GM18861 (cell line): ENCODE measurements at regions not wholly inside any gene's neighbourhood (a gene's known extent, or its start where the extent isn't known, plus 50 kb on each side); places are given as distances from the start of the nearest gene placed in this dataset.
"Not testable (repeated sequence)": the region's sequence is repeated elsewhere in the genome, so short reads cannot be mapped to it uniquely, and the experiment has no call there.

Source experiments
- ATAC-seq: cut with Tn5 transposase; IDR thresholded peaks from one replicate; pipeline ENCODE4 v1.9.1; 2021; ENCODE audit not compliant: unreplicated experiment

DNA sequence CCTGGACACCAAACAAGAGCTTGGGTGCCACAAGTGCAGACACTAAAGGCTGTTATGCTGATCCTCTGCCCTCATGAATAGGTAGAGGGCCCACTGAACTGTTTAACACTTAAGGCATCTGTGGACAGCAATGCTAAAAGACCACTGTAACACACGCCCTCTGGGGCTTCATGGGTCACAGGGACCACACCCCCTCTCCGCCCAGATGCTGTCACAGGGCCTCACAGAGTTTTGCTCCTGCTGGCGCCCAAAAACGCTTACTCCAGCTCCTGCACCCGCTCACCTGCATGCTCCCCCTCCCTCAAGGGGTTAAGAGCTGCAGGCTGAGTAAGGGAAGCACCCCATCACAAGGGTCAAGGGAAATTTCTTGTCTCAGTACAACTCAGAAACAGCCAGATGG is 141.8 kb upstream of the NUDT4 start:
- ATAC-seq = no peak

DNA sequence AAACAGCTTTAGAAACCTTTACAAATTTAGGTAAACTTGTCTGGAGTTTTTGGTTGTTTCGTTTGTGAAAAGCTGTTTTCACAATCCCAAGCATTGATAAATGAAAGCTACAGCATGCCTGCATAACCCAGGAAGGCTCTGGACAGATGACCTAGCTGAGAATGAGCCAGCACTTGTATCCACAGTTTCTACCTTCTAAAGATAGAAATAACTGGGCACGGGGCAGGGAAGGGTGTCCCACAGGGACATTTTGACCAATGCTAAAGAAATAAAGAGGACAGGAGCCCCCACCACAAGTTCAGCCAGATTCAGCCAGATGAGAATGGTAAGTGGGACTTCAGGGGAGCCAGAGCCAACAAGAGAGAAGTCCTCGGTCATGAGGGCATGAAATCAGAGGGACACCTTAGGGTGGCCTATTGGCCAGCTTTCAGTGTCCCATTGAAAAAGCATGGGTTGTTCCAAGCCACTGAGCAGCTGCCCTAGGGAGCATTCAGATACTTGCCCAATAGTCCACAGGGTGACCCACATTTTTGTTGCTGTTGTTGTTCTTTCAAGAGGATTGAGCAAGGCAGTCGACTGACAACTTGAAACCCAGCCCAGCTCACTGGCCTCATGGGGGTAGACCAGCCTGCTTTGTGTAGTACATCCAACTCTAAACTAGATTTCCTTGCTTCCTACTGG is 140.3 kb upstream of the NUDT4 start:
- ATAC-seq = no peak

DNA sequence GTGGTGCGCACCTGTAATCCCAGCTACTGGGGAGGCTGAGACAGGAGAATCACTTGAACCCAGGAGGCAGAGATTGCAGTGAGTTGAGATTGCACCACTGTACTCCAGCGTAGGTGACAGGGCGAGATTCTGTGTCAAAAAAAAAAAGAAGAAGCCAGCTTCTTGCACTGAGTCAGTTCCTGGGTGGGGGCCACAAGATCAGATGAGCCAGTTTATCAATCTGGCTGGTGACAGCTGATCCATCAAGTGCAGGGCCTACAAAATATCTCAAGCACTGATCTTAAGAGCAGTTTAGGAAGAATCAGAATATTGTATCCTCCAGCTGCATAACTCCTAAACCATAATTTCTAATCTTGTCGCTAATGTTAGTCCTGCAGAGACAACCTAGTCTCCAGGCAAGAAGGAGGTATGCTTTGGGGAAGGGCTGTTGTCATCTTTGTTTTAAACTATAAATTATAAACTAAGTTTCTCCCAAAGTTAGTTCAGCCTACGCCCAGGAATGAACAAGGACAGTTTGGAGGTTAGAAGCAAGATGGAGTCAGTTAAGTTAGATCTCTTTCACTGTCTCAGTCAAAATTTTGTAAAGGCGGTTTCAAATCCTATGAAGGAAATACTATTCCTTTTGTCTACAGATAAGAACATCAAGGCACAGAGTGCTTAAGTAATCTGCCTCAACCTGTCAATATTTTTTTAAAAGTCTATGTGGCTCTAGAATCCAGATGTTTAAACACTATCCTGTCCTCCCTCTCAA is 139.0 kb upstream of the NUDT4 start:
- not testable (repeated sequence) for ATAC-seq

DNA sequence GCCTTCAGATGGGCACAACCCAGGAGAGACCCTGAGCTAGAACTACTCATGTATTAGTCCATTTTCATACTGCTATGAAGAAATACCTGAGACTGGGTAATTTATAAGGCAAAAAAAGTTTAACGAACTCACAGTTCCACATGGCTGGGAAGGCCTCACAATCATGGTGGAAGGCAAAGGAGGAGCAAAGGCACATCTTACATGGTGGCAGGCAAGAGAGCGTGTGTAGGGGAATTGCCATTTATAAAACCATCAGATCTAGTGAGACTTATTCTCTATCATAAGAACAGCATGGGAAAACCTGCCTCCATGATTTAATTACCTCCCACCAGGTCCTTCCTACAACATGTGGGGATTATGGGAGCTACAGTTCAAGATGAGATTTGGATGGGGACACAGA is 137.9 kb upstream of the NUDT4 start:
- not testable (repeated sequence) for ATAC-seq

DNA sequence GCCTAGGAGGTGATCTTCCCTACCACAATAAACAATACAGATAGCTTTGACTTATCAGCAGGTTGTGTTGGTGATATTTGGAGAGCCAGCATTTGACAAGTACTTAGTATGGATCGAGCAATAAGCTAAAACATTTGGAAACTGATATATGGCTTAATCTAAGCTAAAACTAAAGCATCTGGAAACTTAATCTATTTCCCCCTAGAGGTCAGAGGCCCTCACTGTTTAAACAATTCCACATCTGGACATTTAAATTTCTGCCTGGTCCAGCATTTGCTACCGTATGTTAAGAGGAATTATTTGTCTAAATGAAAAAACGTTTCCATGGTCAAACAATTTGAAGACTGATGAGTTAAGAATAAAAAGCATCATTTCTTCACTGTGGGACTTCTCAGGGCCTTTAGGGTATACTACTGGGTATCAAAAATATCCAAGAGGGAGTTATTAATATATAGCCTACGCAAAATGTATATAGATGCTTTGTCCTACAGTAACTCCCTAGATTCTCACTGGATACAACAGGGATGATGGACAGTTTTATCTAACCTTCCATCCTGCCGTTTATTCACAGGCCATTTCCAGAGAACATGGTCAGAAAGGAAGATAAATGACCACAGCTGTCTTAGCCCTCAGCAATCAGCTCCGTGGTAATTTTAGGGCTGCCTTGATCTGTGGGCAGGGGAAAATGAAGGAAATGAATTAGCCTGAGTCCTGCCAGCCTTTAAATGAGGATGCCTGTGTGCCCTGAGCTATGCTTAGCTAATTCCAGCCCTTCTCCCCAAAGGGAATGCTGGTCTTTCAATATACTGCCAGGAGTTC is 135.4 kb upstream of the NUDT4 start:
- no peak for ATAC-seq

DNA sequence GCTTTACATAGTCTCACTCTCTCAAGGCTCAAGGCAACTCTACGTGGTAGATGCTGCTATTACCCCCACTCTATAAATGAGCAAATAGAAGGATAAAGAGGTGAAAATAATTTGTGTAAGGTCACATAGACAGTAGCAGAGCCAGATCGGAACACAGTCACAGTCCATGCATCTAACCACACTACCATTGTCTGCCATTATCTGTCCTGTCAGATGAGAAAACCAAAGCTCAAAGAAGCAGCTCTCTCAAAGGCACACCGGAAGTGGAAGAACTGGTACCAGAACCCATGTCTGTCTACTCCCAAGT is 134.4 kb upstream of the NUDT4 start:
- no peak for ATAC-seq

DNA sequence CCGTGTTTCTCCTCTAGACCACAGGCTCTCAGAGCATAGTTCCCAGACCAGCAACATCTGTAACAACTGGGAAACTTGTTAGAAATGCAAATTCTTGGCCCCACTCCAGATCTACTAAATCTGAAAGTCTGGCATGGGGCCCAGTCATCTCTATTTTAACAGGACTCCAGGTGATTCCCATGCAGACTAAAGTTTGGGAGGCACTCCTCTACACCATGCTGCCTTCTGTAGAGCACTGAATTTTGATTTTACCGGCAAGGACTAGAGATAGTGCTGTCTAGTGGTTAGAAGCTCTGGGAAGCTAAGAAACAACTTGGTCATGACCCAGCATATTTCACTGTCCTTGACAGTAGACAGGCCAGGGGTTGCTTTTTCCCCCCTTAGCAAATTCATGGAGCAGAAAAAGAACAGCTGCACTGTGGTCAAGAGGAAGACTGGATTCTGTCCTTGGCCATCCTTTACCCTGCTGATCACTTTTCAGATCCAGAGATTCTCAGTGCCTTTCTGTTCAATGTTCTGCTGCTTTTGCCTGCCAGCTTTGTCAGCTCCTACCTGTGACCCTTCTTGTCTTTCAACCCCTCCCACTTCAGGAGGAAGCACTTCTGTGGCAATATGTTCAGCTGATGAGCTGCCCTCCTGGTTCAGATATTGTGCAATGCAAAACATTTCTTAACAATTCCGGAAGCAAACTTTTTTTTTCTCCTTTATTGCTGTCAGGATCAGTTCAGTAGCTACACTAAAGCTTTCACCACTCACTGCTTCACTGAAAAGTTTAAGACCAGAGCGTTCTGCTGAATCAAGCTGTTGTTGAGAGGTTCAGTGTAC is 133.8 kb upstream of the NUDT4 start:
- ATAC-seq = no peak

DNA sequence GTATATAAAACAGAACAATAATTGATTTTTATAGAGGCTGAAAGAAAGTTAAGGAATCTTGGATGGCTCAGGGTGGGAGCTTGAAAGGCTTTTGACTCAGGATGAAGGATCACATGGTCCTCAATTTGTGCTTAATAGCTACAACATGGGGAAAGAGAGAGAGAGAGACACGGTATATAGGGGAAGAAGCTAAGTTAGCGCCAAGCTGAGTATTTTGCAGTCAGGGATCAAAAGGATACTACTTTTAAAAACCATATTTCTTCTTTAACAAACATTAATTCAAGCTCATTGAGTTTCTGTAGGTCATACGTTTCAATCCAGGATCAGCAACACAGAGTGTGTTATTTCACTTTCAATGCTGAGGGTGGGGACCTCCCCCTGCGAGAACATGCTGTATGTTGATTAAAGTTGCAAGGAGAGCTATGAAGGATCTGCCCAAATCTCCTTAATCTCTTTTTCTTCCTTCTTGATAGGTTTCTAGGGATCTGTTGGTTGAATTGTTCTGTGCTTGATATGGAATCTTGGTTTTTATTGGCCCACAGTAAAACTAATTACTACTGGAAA is 133.1 kb upstream of the NUDT4 start:
- ATAC-seq = no peak

DNA sequence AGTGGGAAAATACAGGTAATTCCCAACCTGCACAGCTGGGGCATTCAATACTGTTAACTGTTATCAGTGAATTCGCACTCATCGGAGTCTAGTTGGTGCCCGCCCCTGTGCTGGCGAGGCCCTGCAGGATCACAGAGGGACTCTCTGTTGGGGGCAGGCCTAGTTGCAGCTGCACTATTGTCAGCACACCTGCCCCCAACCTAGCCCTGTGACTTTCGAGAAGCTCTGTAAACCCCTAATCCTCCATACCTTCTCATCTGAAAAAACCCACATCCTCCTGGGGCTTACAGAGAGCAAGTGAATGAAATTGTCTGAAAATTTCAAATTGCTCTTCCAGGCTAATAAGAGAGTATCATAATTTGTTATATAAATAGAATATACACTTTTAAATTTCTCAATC is 132.2 kb upstream of the NUDT4 start:
- ATAC-seq = peak; percentile 68

DNA sequence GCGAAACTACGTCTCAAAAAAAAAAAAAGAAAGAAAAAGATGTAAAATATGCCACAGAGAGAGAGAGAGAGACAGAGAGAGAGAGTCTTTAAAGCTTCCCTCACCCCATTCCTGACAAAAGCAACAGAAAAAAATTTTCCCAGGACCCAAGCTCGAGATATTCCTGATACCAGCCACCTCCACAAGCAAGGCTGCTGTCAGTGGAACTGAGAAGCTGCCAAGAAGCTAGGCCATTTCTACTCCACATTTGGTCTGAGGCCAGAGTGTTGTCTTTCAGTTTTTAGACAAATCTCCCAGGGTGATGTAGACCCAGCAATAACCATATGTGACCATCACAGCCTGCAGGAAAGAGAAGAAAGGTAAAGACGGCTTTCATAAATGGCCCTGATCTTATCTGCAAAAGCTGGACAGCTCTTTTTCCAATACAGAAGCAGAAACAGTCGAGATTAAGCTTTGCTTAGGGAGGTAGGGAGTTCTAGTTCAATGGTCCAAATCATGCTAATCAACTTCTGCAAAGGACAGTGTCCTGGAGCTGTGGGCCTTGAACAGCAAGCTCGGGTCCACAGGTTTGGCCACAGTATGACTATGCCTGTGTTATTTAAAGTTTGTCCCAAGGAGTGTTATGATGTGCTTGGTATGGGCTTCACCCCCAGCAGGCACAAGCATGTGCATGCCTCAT is 130.3 kb upstream of the NUDT4 start:
- ATAC-seq = no peak

DNA sequence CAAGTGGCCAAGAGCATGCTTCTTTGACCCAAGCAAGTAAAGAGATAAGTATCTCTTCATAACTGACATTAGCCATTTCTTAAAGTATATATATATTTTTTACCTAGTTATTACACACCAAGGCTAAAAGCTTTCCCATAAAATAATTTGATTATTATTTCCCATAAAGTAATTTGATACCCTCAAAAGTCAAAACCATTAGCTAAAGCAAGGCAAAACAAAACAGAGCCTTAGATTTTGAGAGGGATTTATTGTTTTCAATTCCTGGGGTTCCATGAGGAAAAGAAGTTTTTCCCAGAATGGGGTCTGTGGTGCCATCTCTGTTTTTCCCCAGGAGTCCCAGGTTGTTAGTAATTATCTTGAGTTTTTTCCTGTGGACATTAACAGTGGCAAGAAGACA is 125.5 kb upstream of the NUDT4 start:
- no peak for ATAC-seq

DNA sequence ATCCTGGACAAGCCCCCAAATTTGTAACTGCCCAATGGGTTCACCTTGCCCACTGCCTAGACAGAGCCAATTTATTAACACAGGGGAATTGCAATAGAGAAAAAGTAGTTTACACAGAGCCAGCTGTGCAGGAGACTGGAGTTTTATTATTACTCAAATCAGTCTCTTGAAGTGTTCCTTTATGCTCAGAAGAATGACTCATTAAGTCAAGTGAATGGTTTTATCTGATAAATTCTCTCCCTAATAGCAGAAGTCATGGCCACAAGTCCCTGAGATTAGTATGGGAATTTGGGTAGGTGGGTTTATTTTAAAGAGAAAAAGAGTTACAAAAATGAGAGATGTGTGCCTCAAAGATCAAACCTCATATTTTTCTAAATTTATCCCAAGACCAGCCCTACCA is 122.8 kb upstream of the NUDT4 start:
- ATAC-seq = no peak

DNA sequence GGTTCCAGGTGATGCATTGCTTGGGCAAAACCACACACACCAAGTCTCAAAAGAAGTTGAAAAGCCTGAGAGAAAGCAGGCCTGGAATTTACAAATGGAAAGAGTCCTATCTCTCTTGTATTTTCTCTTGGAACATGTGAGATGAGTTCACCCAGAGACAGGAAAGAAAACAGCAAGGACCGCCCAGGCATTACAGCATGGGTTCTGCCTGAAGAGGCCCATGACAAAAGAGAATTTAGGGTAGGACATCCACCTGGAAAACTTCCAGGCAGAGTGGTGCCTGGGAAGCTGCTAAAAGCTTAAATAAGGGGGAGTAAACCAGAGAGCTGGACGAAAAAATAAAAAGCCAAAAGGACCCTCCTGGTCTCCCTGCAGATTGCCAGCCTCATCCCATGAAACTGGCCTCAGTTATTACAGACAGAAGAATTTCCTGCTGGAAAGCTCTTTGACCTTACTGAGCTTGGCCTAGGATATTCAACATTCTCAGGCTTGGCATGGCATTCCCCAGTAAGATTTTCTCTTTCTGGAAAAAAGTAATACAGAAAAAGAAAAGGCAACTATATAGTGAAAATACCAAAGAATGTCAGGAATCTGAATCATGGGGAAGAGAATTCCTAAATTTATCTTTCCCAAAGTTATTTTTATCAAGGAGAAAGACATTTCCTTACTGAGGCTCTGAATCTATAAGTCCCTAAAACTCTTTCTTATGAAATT is 121.3 kb upstream of the NUDT4 start:
- no peak for ATAC-seq

DNA sequence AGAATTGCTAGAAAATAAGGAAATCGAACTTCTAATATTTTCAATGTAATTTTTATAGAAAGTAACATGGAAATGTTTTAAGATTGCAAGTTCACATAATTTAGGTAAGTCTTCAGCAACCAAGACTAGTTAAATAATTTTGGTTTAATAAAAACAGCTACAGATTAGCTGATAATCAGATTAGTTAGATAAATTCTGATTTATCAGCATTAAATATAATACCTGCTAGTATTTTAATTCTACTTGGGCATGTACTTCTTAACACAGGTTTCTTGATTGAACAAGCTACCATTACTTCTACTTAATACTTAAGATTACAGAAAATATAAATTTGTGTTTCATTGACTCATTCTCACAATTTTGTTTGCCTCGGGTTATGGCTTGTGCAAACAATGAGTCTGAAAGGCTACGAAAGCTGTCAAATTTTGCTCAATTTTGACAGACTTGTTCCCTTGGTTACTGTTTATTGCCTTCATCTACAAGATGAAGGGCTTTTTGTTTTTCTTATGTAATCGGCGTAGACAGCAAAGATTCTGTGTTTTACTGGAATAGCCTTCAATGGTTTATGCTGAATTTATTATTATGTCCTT is 116.1 kb upstream of the NUDT4 start:
- no peak for ATAC-seq

DNA sequence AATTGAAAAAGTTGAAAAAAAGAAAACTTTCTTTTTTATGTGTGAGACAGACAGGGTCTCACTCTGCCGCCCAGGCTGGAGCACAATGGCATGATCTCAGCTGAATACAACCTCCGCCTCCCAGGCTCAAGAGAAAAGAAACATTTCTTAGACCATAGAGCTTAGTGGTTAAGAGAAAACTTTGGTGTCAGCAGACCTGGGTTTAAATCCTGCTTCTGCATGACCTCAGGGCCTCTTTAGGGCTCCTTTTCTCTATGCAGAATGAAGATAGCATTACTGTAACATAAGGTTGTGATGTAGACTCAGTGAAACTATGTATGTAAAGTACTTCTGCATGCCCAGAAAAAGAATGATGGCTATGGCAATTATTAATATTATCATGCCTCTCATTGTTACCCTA is 104.7 kb upstream of the NUDT4 start:
- no peak for ATAC-seq

DNA sequence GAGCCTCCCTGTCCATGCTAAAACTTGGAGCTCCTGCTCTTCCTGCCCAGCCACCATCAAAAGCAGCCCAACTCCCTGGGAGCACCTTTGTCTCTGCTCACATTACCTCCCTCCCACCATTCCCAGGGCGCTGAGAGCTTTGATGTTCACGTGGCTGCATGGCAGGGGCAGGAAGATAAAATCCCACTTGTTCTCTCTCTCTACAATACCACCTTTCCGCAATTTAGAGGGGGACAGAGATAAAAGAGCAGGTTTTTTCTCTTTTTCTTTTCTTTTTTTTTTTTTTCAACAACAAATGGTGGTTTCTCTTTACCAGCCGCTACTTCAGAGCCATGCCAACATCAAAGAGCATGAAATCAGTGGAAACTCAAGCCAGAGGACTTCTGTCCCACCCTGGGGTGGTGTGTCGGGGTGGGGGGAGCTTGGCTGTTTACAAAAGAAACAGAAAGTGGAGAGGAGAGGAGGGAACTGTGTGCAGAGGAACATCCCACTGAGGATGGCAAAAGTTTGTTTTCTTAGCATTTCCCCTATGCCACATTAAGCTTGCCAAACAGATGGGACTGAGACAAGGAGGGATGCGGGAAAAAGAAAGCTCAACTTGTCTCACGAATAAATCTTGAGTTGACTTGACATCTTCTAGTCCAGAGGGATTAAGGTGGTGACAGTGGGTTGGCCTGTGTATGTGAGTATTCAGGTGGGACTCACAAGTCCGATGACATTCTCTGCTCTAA is 103.7 kb upstream of the NUDT4 start:
- ATAC-seq = no peak

DNA sequence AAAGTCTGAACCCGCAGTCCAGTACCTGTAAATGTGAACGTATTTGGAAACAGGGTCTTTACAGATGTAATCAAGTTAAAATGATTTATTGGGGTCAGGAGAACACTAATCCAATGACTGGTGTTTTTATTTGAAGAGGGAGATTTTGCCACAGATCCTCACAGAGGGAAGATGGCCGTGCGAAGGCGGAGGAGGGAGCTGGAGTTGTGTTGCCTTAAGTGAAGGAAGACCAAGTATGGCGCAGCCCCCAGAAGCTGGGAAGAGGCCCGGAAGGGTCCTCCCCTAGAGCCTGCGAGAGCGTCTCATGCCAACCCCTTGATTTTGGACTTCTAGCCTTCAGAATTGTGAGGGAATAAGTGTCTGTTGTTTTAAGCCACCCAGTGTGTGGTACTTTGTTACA is 102.8 kb upstream of the NUDT4 start:
- ATAC-seq = no peak

DNA sequence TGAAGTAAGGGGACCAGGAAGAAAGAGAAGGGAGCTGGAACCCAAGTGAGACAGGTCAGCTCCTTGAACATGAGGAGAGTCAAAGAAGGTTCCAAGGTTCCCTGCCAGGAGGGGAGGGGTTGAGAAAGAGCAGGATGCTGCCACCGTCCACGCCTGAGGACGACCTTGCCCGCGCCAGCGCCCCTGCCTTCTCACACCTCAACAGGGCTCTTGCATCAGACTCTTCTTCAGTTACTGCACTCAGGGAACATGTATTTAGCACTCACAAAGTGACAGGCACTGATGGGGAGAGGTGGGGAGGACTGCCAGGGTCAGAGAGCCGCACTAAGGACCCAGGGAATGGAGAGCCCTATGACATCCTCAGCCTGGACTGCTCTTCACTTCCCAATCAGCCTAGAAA is 102.1 kb upstream of the NUDT4 start:
- no peak for ATAC-seq
